H9 (cell line): ENCODE measurements at regions not wholly inside any gene's neighbourhood (a gene's known extent, or its start where the extent isn't known, plus 50 kb on each side); places are given as distances from the start of the nearest gene placed in this dataset.

Experiments used
- DNase-seq: peaks from one replicate; pipeline ENCODE4 v3.0.0-alpha.2; 2017
- H2AFZ ChIP-seq: one replicate; pipeline ENCODE4 v1.6.1; 2013; ENCODE audit warnings: mild to moderate bottlenecking, low read length, control low read depth, moderate library complexity
- H2AK5ac ChIP-seq: 2 replicates; pipeline ENCODE4 v1.6.1; 2013; ENCODE audit warnings: low read length, control low read depth, mixed read lengths; ENCODE audit not compliant: insufficient read length
- H2BK120ac ChIP-seq: one replicate; pipeline ENCODE4 v1.6.1; 2013; ENCODE audit warnings: low read depth, mild to moderate bottlenecking, low read length, control low read depth, inconsistent platforms; ENCODE audit not compliant: poor library complexity, severe bottlenecking
- H2BK12ac ChIP-seq: 2 replicates; pipeline ENCODE4 v1.6.1; 2013; ENCODE audit warnings: low read length, control low read depth, mixed read lengths, low read depth; ENCODE audit not compliant: insufficient read length
- H2BK15ac ChIP-seq: 2 replicates; pipeline ENCODE4 v1.6.1; 2013; ENCODE audit warnings: low read depth, low read length, control low read depth
- H2BK20ac ChIP-seq: one replicate; pipeline ENCODE4 v1.6.1; 2013; ENCODE audit warnings: low read depth, mild to moderate bottlenecking, low read length, control low read depth, inconsistent platforms; ENCODE audit not compliant: poor library complexity, severe bottlenecking
- H2BK5ac ChIP-seq: 2 replicates; pipeline ENCODE4 v1.6.1; 2013; ENCODE audit warnings: low read length, control low read depth, mixed read lengths; ENCODE audit not compliant: insufficient read length
- H3K14ac ChIP-seq: 2 replicates; pipeline ENCODE4 v1.6.1; 2013; ENCODE audit warnings: low read length, control low read depth; ENCODE audit not compliant: insufficient read depth
- H3K18ac ChIP-seq: 2 replicates; pipeline ENCODE4 v1.6.1; 2013; ENCODE audit warnings: low read depth, mild to moderate bottlenecking, mixed read lengths, low read length, control low read depth; ENCODE audit not compliant: insufficient read length
- H3K23ac ChIP-seq: 2 replicates; pipeline ENCODE4 v1.6.1; 2013; ENCODE audit warnings: low read length, control low read depth, mixed read lengths, low read depth; ENCODE audit not compliant: insufficient read length
- H3K23me2 ChIP-seq: 2 replicates; pipeline ENCODE4 v1.6.1; 2013; ENCODE audit warnings: low read depth, mild to moderate bottlenecking, mixed read lengths, low read length, control low read depth; ENCODE audit not compliant: insufficient read length, poor library complexity, severe bottlenecking
- H3K27ac ChIP-seq: 2 replicates; pipeline ENCODE4 v1.5.1; 2013; ENCODE audit warnings: low read length, control low read depth, mixed read lengths, low read depth; ENCODE audit not compliant: insufficient read length
- H3K27me3 ChIP-seq: 2 replicates; pipeline ENCODE4 v1.6.1; 2013; ENCODE audit warnings: low read length, control low read depth, inconsistent platforms; ENCODE audit not compliant: insufficient read depth
- H3K4ac ChIP-seq: 2 replicates; pipeline ENCODE4 v1.6.1; 2013; ENCODE audit warnings: low read depth, mild to moderate bottlenecking, control low read depth, inconsistent platforms, low read length, moderate library complexity
- H3K4me1 ChIP-seq: 2 replicates; pipeline ENCODE4 v1.6.1; 2013; ENCODE audit warnings: low read length, control low read depth, inconsistent platforms; ENCODE audit not compliant: insufficient read depth
- H3K4me2 ChIP-seq: 2 replicates; pipeline ENCODE4 v1.6.1; 2013; ENCODE audit warnings: low read length, control low read depth, mixed read lengths; ENCODE audit not compliant: insufficient read length, insufficient read depth
- H3K56ac ChIP-seq: 2 replicates; pipeline ENCODE4 v1.6.1; 2013; ENCODE audit warnings: low read depth, mild to moderate bottlenecking, mixed read lengths, low read length, control low read depth; ENCODE audit not compliant: insufficient read length
- H3K79me1 ChIP-seq: 2 replicates; pipeline ENCODE4 v1.6.1; 2013; ENCODE audit warnings: low read depth, mild to moderate bottlenecking, moderate library complexity, low read length, control low read depth, inconsistent platforms; ENCODE audit not compliant: insufficient read depth, poor library complexity, severe bottlenecking
- H3K79me2 ChIP-seq: 2 replicates; pipeline ENCODE4 v1.6.1; 2013; ENCODE audit warnings: low read length, control low read depth, inconsistent platforms; ENCODE audit not compliant: insufficient read depth
- H3K9ac ChIP-seq: 2 replicates; pipeline ENCODE4 v1.6.1; 2013; ENCODE audit warnings: low read length, control low read depth, mixed read lengths; ENCODE audit not compliant: insufficient read length; ENCODE audit errors: extremely low read depth
- H3K9me3 ChIP-seq: one replicate; pipeline ENCODE4 v1.6.1; 2013; ENCODE audit warnings: low read depth, low read length, inconsistent platforms; ENCODE audit not compliant: control insufficient read depth
- H3T11ph ChIP-seq: one replicate; pipeline ENCODE4 v1.6.1; 2013; ENCODE audit warnings: mild to moderate bottlenecking, low read length, control low read depth, inconsistent platforms
- H4K20me1 ChIP-seq: one replicate; pipeline ENCODE4 v1.6.1; 2013; ENCODE audit not compliant: control insufficient read depth, insufficient read length, insufficient read depth
- H4K5ac ChIP-seq: 2 replicates; pipeline ENCODE4 v1.6.1; 2013; ENCODE audit warnings: low read depth, mild to moderate bottlenecking, mixed read lengths, low read length, control low read depth; ENCODE audit not compliant: insufficient read length
- H4K8ac ChIP-seq: replicated peaks from 2 replicates; pipeline ENCODE4 v1.6.1; 2013; ENCODE audit warnings: low read length, control low read depth, mixed read lengths, low read depth; ENCODE audit not compliant: insufficient read length
- H4K91ac ChIP-seq: 2 replicates; pipeline ENCODE4 v1.6.1; 2013; ENCODE audit warnings: low read depth, mild to moderate bottlenecking, moderate library complexity, mixed read lengths, low read length, control low read depth; ENCODE audit not compliant: insufficient read length
- H3K27ac Mint-ChIP-seq, 3 experiments: 2 replicates in 2 of 3; 3 replicates in 1 of 3; pipeline ENCODE4 v1.8.0; 2020 to 2021; ENCODE audit warnings: mixed read lengths in 3 of 3, mild to moderate bottlenecking in 1 of 3, moderate library complexity in 1 of 3
- H3K27me3 Mint-ChIP-seq: 2 replicates; pipeline ENCODE4 v1.8.0; 2021; ENCODE audit warnings: low read depth, mild to moderate bottlenecking, moderate library complexity, mixed read lengths
- H3K36me3 Mint-ChIP-seq, 3 experiments: 2 replicates in 2 of 3; 3 replicates in 1 of 3; pipeline ENCODE4 v1.8.0; 2020 to 2021; ENCODE audit warnings: low read depth in 3 of 3, mixed read lengths in 3 of 3; ENCODE audit not compliant: insufficient read depth in 1 of 3
- H3K4me1 Mint-ChIP-seq, 2 experiments: 2 replicates each; pipeline ENCODE4 v1.8.0; 2020; ENCODE audit warnings: mixed read lengths in 2 of 2
- H3K4me3 Mint-ChIP-seq, 2 experiments: 2 replicates in 1 of 2; 3 replicates in 1 of 2; pipeline ENCODE4 v1.8.0; 2020 to 2021; ENCODE audit warnings: mild to moderate bottlenecking in 2 of 2, mixed read lengths in 2 of 2, moderate library complexity in 1 of 2
- H3K9me3 Mint-ChIP-seq, 2 experiments: 2 replicates in 1 of 2; 3 replicates in 1 of 2; pipeline ENCODE4 v1.8.0; 2020; ENCODE audit warnings: mild to moderate bottlenecking in 2 of 2, mixed read lengths in 2 of 2, moderate library complexity in 1 of 2
- CTCF ChIP-seq: fragments of 200-600 bp; sonication (generic); conservative IDR thresholded peaks from 3 replicates; pipeline ENCODE4 v1.8.0; 2021; ENCODE audit warnings: antibody characterized with exemption, mild to moderate bottlenecking
- WGBS: extraction: QIAGEN DNeasy Blood & Tissue Kit; methylation state at CpG from one replicate; pipeline ENCODE4 v1.1.7; 2013; ENCODE audit warnings: missing lambda C conversion rate, low lambda C conversion rate, mixed read lengths; ENCODE audit not compliant: insufficient read length; ENCODE audit errors: extremely low coverage; 5-methylcytosine and 5-hydroxymethylcytosine counted together

- peak overlapping the region in 1 of 3 experiments; percentile 74; a peak in 2 of 7 replicates for H3K27ac Mint-ChIP-seq
- TF ChIP-seq CTCF: no peak
- no peak overlapping the region for H3K4me3 Mint-ChIP-seq
- Histone ChIP-seq H3K4me1 (no peaks in the 10 kb centered on the region), H4K8ac (no peak overlapping the region), H4K20me1 (no peaks in the 10 kb centered on the region), H3K23me2 (no peaks in the 10 kb centered on the region), H3K23ac (no peak overlapping the region), H3K79me2 (no peaks in the 10 kb centered on the region), H3K14ac (no peak overlapping the region), H2AFZ (no peak overlapping the region), H3K4ac (no peak overlapping the region), H3K9me3 (no peaks in the 10 kb centered on the region), H3K9ac (no peak overlapping the region), H2BK15ac (no peak overlapping the region), H4K91ac (no peak overlapping the region), H3K79me1 (no peaks in the 10 kb centered on the region), H2BK120ac (no peak overlapping the region), H3T11ph (no peak overlapping the region), H2AK5ac (no peak overlapping the region), H2BK20ac (no peak overlapping the region), H3K18ac (no peak overlapping the region), H3K56ac (no peak overlapping the region), H2BK12ac (no peak overlapping the region), H3K27me3 (no peaks in the 10 kb centered on the region), H2BK5ac (no peak overlapping the region), H4K5ac (no peak overlapping the region), H3K4me2 (no peak overlapping the region), H3K27ac (no peak overlapping the region)
- peaks cover 15 to 19% of the 10 kb centered on the region in 2 experiments for H3K9me3 Mint-ChIP-seq
- no peaks in the 10 kb centered on the region; the same call in 1 of the 2 replicates for H3K27me3 Mint-ChIP-seq
- no peak for DNase-seq
- peaks cover 4 to 35% (median 5%) of the 10 kb centered on the region in 3 experiments for H3K36me3 Mint-ChIP-seq
- H3K4me1 Mint-ChIP-seq: peaks cover 0 to 5% of the 10 kb centered on the region in 2 experiments; a peak in 3 of 4 replicates
- WGBS: no CpG with 5 or more reads among the region's 5 CpGs
Measured at GRCh38 chr10:29039091-29039490, 249.8 kb upstream of the LYZL1 start.
